ENCODE measurements at regions not wholly inside any gene's neighbourhood (a gene's known extent, or its start where the extent isn't known, plus 50 kb on each side); places are given as distances from the start of the nearest gene placed in this dataset.

- Mint-ChIP-seq H3K27ac (ENCODE audit: unreplicated experiment) (no peak overlapping the region), H3K9me3 (peaks cover 5% of the 10 kb centered on the region)
These were observed 1146.7 kb downstream of the TYW1 start for GRCh38 chr7:68143345-68143744.

GRCh38 chr7:68146983-68147382 lies 1150.3 kb downstream of the TYW1 start:
- DNase-seq (ENCODE audit: low read depth, low spot score): no peak
- Mint-ChIP-seq H3K9me3 (peaks cover 2% of the 10 kb centered on the region), H3K4me3 (no peak overlapping the region), H3K27ac (ENCODE audit: unreplicated experiment) (peak overlapping the region; percentile 50), H3K27me3 (ENCODE audit: low read depth) (no peaks in the 10 kb centered on the region), H3K4me1 (peaks cover 11% of the 10 kb centered on the region), H3K36me3 (ENCODE audit: low read depth) (peaks cover 2% of the 10 kb centered on the region)
- no peak for TF ChIP-seq CTCF (conservative IDR thresholded peaks at IDR 0.05)

More at GRCh38 chr7:68143345-68143744, 1146.7 kb downstream of the TYW1 start:
- TF ChIP-seq CTCF (conservative IDR thresholded peaks at IDR 0.05): no peak
- Mint-ChIP-seq H3K4me1 (peaks cover 10% of the 10 kb centered on the region), H3K36me3 (ENCODE audit: low read depth) (peaks cover 2% of the 10 kb centered on the region), H3K4me3 (no peak overlapping the region), H3K27me3 (ENCODE audit: low read depth) (peaks cover 21% of the 10 kb centered on the region)
- DNase-seq (ENCODE audit: low read depth, low spot score): no peak

GRCh38 chr7:68147614-68148238 lies 1151.1 kb downstream of the TYW1 start:
- no peak for DNase-seq (ENCODE audit: low read depth, low spot score)
- Mint-ChIP-seq H3K36me3 (ENCODE audit: low read depth) (peaks cover 2% of the 10 kb centered on the region), H3K4me1 (peaks cover 11% of the 10 kb centered on the region), H3K27me3 (ENCODE audit: low read depth) (no peaks in the 10 kb centered on the region), H3K4me3 (no peak overlapping the region), H3K9me3 (peaks cover 2% of the 10 kb centered on the region), H3K27ac (ENCODE audit: unreplicated experiment) (no peak overlapping the region)
- no peak for TF ChIP-seq CTCF (conservative IDR thresholded peaks at IDR 0.05)

GRCh38 chr7:68148440-68148839 lies 1151.8 kb downstream of the TYW1 start:
- Mint-ChIP-seq H3K9me3 (no peaks in the 10 kb centered on the region), H3K27me3 (ENCODE audit: low read depth) (no peaks in the 10 kb centered on the region), H3K4me1 (peaks cover 11% of the 10 kb centered on the region), H3K4me3 (no peak overlapping the region), H3K27ac (ENCODE audit: unreplicated experiment) (no peak overlapping the region), H3K36me3 (ENCODE audit: low read depth) (no peaks in the 10 kb centered on the region)
- TF ChIP-seq CTCF (conservative IDR thresholded peaks at IDR 0.05): no peak
- no peak for DNase-seq (ENCODE audit: low read depth, low spot score)

GRCh38 chr7:68152205-68152604 lies 1155.6 kb downstream of the TYW1 start:
- no peak for TF ChIP-seq CTCF (conservative IDR thresholded peaks at IDR 0.05)
- no peaks in the 10 kb centered on the region for H3K27me3 Mint-ChIP-seq (ENCODE audit: low read depth)
- DNase-seq (ENCODE audit: low read depth, low spot score): no peak
- H3K9me3 Mint-ChIP-seq: no peaks in the 10 kb centered on the region
- no peak overlapping the region for H3K27ac Mint-ChIP-seq (ENCODE audit: unreplicated experiment)
- peaks cover 11% of the 10 kb centered on the region for H3K4me1 Mint-ChIP-seq
- H3K36me3 Mint-ChIP-seq (ENCODE audit: low read depth): no peaks in the 10 kb centered on the region
- H3K4me3 Mint-ChIP-seq: no peak overlapping the region
